ENCODE measurements at regions not wholly inside any gene's neighbourhood (a gene's known extent, or its start where the extent isn't known, plus 50 kb on each side); places are given as distances from the start of the nearest gene placed in this dataset.

DNA sequence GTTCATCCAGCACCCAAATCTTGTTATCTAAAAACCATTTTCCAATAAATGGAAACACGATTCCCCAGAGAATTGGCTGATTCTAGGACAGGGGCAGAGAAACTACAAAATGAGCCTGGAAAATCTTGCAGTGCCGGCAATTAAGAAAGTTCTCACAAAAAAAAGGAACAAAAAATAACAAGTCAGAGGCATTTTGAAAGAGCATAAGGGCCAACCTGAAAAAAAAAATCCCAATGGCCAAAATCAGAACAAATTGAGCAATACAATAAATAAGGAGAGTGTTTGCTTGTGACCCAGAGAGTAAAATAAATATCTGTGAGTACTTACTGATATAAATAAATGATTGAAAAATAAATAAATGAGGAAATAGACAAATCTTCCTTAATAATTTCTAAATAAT is 55.1 kb upstream of the S1PR3 start:
- TF ChIP-seq, protein P1, sequence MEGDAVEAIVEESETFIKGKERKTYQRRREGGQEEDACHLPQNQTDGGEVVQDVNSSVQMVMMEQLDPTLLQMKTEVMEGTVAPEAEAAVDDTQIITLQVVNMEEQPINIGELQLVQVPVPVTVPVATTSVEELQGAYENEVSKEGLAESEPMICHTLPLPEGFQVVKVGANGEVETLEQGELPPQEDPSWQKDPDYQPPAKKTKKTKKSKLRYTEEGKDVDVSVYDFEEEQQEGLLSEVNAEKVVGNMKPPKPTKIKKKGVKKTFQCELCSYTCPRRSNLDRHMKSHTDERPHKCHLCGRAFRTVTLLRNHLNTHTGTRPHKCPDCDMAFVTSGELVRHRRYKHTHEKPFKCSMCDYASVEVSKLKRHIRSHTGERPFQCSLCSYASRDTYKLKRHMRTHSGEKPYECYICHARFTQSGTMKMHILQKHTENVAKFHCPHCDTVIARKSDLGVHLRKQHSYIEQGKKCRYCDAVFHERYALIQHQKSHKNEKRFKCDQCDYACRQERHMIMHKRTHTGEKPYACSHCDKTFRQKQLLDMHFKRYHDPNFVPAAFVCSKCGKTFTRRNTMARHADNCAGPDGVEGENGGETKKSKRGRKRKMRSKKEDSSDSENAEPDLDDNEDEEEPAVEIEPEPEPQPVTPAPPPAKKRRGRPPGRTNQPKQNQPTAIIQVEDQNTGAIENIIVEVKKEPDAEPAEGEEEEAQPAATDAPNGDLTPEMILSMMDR (IDR thresholded peaks at IDR 0.05; ENCODE audit: low read length) = no peak
- no peak for TF ChIP-seq EZH2 (IDR thresholded peaks at IDR 0.05; ENCODE audit: borderline replicate concordance, low read length)

Measured in OCI-LY1 (cell line).